HG02588 (cell line): ENCODE measurements at regions not wholly inside any gene's neighbourhood (a gene's known extent, or its start where the extent isn't known, plus 50 kb on each side); places are given as distances from the start of the nearest gene placed in this dataset.

Source experiments
- ATAC-seq: cut with Tn5 transposase; IDR thresholded peaks from one replicate; pipeline ENCODE4 v1.9.1; 2021; ENCODE audit warnings: mild to moderate bottlenecking, moderate library complexity; ENCODE audit not compliant: unreplicated experiment

DNA sequence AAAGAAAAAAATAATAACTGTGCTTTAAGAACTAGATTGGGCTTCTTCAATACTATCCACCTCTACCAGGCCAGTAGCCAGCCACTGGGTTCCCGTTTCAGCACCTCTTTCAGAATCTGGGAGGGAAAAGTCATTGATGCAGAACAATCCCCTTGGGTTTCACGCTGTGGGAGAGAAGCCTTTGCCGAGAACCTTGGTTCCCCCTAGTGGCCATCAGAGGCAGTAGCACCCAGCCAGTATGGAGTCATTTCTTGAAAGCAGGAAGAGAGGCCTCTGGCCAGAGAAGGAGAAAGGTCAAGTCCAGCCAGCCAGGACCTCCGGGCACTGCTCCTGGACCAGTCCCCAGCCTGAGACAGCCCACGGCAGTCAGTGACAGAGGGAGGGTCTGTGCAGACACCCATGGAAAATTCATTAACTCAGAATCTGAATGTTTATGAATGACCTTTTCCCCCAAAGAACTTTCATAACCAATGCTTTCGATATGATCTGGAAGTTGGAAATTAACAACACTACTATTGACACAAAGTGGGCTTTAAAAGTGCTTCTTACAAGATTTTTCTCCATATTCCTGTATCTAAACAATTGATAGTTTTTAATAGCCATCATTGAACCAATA is 51.2 kb upstream of the CDH5 start:
- peak; percentile 93 for ATAC-seq

DNA sequence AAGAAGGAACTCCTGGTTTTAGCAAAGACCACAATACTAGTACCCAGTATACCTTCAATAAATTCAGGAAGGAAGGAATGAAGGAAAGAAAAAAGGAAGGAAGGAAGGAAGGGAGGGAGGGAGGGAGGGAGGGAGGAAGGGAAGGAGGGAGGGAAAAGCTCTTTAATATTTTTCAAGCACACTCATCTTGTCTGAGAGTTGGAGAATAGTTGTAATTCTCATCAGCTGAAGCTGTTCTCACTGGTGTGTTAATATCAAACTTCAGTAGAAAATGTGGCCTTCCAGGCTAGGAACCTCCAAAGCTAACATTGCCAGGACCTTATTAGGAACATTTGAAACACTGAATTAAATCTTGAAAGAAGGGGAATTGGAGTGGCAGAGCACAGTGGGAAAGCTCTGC is 55.2 kb upstream of the CDH5 start:
- no peak for ATAC-seq

DNA sequence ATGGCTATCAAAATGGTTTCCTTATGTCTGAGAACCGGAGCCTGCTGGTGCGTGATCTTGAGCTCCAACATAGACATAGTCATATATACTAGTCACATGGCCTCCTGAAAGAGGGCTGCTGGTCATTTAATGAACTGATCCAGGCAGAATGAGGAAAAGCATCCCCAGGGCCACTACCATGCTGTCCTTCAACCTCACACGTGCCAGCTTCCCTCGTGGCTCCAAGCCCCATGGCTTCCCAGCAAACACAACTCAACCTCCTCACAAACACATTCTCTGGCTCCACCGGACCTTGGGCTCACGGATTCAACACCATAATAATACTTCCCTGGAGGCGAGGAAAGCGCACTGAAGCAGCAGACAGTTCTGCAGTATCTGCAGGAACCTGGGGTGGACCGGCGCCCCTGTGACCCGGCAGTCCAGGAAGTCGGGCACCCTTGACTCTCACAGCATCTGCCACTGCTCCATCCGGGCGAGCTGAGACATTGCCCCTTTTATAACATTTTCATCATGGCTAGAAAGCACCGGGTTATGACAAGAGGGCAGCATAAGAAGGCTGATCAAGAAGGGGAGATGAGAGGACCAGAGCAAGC is 57.2 kb upstream of the CDH5 start:
- no peak for ATAC-seq

DNA sequence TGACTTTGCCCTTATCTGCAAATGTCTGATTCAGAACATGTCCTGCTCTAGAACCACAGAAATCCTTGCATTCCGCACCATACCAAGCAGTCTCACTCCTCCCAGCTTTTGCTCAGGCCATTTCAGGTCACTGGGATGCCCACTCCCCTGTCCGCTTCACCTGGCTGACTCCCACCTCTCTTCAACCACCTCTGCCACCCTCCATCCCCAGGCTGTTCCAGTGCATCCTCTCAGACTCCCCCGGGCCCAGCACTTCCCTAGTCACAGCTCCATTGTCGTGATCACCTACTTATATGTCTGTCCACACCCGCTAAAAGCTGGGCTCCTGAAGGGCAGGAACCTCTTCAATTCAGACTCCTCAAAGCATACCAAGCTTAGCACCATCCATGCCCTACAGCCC is 58.4 kb upstream of the CDH5 start:
- no peak for ATAC-seq

DNA sequence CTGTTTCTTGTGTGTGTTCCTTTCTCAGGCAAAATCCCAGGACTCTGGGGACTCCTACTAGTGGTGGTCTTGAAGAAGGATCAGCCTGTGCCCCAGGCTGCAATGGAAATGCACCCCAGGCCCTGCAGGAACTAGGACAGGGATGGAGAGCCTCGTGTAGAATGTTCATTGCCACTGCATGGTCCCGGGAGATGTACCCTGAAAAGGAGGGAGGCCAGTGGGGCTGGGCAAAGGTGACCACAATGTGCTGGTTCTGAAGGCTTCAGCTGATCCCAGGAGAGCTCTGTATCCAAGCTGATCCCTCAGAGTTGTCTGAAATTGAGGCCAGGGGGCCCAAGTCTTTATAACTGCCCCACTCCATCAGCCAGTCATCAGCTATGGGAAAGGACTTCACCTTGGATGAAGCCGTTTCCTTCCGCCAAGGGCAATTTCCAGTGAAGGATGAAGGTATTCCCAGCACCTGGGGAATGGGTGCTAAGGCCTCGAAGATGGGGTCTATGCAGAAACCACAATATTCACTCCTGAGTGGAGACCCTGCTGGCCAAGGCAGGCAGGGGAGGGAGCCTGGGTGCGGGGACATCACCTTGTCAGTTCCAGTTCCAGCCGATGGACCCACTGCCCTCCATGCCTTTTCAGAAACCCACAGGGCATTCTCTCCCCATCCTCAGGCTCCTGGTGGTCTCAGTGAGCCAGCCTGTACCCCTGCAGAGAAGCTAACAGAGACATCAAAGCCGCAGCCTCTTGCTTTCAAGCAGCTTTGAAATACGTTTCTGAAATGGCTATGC is 59.9 kb upstream of the CDH5 start:
- no peak for ATAC-seq

DNA sequence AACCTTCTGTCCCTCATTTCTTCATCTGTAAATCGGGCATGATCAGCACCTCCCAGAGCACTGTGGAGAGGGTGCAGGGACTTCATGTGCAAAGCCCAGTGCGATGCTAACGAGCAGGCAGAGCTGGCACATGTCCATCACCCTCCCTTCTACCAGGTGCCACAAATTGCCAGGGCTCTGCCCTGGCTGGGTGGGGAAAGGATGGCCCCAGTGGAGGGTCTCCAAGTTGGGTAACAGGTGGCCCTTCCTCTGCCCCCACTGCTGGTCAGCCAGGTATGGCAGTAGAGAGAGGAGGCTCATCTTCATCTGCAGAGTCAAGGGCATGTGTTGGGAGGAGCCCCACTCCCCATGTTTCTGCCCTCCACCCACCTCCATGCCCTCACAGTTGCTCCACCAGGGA is 61.5 kb upstream of the CDH5 start:
- no peak for ATAC-seq

DNA sequence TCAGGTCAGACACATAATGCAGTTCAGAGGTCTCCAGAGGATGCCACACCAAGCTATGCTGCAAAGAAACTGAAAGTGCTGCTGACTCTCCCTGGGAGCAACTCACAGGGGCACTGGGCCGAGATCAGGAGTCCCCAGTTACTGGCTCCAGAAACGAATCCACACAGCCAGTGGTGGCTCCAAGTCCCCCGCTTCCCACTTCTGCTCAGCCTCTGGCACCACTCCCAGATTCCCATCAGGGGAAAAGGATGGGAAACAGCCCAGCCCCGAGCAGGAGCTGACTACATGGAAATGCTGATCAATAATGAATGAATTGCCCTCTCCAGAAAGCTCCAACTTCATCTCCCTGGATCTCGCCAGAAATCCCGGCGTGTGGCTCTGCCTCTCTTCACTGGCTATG is 62.3 kb upstream of the CDH5 start:
- no peak for ATAC-seq

DNA sequence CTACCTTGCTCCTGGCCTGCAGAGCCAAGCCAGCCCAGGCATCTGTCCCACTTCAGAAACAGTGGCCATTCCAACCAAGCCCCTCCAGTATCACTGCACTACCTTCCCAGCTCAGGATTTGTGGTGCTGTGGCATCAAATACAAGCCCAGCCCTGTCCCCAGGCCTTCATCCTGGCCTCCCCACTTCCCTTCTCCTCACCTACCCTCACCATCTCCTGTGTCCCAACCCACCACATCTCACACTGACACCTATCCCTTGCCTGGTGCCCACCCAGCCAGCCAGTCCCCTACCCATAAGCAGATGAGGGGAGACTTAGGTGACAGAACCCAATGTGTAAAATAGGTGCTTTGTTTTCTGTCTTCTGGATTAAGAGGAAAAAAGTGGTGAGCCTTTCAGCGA is 66.0 kb upstream of the CDH5 start:
- ATAC-seq = no peak

DNA sequence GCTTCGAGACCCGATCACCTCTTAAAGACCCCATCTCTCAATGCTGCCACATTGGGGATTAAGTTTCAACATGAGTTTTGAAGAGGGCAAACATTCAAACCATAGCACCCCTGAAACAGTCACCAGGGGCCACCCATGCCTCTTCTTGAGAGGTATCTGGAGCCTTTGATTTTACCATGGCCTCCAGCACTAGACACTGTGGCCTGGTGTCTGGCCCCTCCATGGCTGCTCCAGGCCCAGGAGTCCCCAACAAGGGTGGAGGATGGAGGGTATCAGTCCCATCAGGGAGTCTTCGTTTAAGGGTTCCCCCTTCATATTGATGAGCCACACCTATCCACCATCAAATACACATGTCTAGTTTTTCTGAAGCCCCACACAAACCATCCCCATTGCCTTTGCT is 66.5 kb upstream of the CDH5 start:
- no peak for ATAC-seq

DNA sequence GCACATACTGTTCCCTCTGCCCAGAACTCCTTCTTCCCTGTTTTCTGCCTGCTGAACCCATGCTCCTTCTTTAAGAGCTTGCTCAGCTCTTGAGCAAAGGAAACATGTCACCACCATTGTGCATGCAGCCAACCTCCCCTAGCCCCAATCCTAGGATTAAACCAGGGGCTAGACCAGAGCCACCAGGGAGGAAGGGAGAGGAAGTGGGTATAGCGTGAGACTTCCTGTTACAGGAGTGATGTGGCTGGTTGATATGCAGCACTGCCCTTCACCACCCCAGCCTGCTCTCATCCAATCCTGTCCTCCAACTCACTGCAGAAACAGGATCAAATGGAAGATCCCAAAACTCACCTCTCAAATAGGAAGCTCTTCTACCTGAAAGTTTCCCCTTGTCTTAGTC is 67.1 kb upstream of the CDH5 start:
- ATAC-seq = no peak

DNA sequence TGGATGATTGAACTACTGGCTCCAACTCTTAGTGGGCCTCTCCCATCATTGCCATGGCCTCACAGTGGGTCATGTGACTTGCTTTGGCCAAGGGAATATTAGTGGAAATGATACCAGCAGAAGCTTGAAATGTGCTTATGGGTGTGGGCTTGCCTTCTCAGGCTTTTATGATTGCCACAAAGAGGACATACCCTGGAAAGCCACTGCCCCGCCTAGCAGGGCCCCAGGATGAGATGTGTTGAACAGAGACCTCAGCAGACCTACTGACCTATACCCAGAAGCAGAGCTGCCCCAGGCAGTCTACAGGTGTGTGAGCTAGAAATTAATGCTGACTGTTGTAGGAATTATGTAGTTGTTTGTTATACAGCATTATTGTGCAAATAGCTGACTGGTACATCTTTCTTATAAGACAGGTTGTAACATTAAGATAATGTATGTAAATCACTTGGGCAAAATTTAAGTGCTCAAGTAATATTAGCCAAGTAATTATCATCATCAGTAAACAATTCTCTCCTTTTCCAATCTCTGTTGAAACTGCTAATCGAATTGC is 67.8 kb upstream of the CDH5 start:
- no peak for ATAC-seq

DNA sequence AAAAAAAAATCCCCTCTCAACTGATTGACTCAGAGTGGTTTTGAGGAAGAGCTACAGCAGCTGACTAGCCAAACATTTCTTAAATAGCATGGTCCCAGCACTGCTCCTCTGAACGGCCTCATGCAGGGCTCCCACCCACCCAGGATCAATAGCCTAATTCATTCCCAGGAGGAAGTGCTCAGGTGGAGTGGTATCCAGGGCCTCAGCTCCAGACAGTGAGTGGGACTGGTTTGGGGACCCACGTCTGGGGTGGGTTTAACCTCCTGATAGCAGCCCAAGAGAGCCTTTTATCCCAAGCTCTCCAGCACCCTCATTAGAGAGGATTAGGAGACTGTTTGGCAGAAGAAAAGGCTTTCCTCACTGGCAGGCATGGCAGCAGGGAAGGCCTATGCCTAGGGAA is 68.5 kb upstream of the CDH5 start:
- no peak for ATAC-seq

DNA sequence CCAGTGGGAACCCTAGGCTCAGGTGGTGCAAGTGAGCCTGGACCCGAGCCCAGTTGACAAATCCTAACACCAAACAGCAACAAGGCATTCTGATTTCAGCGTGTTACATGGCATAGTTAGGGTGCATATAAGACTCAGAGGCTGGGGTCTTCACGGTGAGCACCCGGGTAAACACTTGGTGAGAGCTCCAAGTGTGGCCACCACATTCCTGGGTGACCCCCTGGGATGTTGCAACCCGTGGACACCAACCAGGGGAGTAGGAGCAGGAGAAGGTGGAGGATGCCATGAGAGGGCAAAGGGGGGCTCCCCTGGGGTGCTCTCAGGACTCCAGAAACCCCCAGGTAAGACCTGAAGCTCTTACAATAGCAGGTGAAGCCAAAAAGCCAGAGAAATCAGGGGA is 69.9 kb upstream of the CDH5 start:
- no peak for ATAC-seq

DNA sequence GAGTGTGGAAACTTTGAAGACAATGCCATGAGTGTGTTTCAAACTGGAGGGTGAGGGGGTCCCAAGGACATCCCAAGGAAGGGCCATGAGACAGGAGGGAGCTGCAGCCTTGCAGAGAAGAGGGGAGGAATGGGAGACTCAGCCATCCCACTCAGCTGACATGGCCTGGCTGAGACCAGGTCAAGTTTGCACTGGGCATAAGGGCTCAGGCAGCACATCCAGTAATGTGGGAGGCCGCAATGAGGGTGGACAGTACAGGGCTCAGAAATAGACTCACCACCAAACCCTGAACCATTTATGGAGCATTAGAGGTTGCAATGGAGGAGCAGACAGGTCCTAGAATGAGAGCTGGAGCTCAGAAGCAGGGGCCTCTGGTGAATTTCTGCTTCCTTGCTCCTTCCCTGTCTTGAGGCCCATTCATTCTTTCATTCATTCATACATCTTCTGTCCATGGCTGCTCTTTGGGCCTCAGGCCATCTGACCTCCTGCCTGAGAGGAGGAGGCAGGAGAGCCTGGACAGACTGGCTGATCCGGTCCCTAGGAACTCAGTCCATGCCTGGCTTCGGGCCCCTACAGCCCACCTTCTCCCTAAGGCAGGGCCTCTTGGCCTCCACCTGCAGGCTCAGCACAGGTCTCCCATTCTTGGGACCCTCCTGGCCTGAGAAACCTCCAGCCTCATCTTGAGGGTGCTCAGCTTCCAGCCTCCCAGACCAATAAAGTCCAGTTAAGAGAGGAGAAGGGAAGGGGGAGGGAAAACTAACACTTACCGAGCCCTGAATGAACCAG is 70.5 kb upstream of the CDH5 start:
- no peak for ATAC-seq

DNA sequence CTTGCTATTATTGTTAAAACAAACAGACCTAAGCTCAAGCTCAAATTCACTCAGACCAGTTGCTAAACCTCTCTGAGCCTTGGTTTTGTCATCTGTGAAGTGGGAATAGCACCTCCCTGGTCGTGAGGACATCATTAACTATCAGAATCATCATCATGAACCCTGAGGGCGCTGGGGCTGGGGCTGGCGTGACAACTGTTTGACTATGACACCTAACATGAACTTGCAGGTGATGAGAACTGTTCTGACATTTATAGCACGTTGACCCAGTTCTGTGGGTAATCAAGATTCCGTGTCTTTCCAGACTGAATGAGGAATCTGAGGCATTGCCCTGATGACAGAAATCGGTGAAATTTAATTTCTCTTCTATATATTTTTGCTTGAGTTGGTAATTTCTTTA is 71.3 kb upstream of the CDH5 start:
- no peak for ATAC-seq

DNA sequence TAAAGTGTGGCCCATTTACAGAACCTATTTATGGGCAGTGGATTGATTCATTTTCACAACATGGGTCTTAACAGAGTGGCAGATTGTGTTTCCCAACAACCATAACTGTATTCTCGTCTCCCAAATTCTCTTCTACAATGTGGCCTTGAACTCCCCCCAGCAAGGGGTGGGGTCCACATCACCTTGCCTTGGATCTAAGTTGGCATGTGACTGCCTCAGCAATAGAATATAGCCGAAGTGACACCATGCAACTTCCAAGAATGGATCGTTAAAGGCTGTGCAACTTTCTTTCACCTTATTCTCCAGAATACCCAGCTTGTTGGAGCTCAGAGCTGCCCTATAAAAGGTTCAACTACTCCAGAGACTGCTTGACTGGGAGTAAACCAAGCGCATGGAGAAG is 72.0 kb upstream of the CDH5 start:
- no peak for ATAC-seq

DNA sequence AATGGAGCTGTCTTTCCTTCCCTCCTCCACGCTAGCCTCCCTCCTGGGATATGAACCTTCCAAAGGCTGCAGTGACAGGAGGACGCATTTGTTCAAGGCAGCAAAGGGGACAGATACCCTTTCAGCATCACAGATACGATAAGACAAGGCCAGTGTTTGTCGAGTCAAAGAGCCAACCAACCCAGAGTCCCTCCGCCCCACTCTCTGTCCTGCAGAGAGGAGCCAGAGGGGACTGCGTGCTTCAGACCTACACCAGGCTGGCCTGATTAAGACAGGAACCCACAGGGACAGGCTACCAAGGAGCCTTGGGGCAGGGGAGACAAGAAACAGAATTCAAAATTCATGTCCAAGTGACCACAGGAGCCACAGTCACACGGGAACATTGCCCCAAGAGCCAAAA is 72.6 kb upstream of the CDH5 start:
- no peak for ATAC-seq

DNA sequence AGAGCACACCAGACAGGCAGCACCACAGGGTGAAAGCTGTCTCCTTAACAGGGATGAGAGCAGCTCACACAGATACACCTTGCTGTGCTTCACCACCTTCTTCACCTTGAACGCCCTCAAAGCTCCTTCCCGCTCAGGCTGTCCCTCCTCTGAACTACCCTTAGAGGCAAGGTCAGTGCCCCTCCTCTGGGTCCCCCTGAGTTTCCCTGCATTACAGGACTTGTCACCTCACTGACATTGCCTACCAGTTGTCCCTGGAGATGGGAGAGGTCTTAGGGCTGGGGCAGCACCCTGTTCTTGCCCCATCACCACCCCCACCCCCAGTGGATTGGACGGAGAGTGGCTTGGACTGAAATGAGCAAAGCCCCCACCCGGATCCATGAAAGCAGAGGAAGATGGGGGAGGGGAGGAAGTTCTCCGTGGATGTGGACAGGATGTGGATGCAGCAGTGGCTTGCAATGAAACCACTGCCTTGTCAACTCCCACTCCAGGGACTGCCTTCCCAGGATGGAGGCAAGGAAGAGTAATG is 73.2 kb upstream of the CDH5 start:
- no peak for ATAC-seq

DNA sequence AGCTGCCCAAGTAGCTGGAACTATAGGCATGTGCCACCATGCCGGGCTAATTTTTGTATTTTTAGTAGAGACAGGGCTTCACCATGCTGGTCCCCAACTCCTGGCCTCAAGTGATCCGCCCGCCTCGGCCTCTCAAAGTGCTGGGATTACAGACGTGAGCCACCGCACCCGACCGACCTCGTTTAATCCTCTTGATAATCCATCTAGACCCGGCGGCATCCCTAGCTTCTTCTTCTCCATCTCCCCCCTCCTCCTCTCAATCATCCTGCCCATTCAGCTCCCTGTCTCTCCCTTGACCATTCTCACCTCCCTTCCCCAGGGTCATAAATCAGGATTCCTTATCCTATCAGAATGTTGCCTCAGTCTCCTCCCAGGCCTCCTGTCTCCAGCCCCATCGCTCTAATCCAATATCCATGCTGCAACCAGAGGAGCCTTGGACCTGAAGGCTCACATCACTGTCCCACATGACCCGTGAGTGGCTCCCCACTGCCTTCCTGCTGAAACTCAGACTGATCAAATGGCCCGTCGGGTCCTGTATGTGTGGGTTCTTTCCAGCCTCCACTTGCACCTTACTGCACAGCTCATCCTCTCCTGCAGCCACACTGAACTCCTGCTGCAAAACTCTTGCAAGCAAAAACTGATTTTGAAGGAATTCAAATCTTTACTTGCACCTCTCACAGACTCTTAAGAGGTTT is 74.1 kb upstream of the CDH5 start:
- ATAC-seq = no peak

DNA sequence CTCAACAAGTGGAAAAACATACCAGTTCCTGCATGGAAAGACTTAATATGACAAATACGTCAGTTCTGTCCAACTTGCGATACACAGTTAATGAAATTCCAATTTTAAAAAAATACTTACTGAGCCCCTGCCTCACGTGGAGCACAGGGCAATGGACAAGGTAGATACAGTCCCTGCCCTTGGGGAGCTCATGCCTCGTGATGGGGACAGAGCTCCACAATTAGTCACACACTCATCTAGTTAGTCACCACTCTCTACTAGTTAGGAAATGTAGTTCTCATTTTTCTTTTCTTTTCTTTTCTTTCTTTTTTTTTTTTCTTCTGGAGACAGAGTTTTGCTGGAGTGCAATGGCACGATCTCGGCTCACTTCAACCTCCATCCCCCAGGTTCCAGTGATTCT is 74.7 kb upstream of the CDH5 start:
- ATAC-seq = no peak

DNA sequence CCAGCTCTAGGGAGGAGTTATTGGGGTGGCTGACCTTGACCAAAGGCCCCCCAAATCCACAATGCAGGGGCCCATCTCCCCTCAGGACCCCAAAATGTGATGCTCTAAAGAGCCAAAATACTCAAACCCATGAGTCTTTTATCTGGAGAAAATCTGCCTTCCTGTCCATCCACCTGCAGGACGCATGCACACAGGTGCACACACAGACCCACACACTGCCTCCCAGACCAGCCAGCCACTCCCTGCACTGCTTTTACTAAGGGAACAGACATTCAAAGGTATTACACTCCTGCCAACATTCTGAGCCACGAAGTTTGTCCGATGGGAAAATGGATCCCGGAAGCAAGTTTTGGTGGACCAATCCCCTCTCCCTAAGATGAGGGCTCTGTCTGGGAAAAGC is 76.1 kb upstream of the CDH5 start:
- ATAC-seq = no peak
